ENCODE measurements at regions not wholly inside any gene's neighbourhood (a gene's known extent, or its start where the extent isn't known, plus 50 kb on each side); places are given as distances from the start of the nearest gene placed in this dataset.

DNA sequence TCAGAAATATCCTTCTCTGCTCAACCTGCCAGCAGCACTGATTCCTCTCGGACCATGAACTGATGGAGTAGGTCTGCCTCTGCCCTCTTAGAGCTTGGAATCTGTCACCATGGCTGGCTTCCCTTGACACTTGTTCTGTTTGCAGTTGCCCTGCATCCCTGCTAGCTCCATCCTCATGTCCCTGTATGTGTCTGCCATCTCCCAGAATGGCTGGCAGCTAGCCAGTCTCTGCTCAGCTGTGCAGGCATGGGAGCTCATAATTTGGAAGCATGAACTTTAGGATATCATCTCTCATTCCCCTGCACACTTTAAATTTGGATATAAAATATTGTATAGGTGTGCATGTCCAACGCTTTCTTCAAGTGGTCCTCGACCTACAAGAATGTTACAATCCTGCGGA, 95.4 kb downstream of the C1orf94 start:
- no peak for TF ChIP-seq CTCF (conservative IDR thresholded peaks at IDR 0.05)
- TF ChIP-seq EZH2 (IDR thresholded peaks at IDR 0.05; ENCODE audit: low read depth): no peak

Data from PC-9 (cell line).